GM12891 (cell line): ENCODE measurements at regions not wholly inside any gene's neighbourhood (a gene's known extent, or its start where the extent isn't known, plus 50 kb on each side); places are given as distances from the start of the nearest gene placed in this dataset.

ENCODE experiments used
- PAX5 ChIP-seq: IDR thresholded peaks from 2 replicates; pipeline ENCODE4 v1.6.1; 2011; ENCODE audit warnings: low read length, moderate library complexity, mild to moderate bottlenecking; ENCODE audit not compliant: insufficient read depth, severe bottlenecking
- POLR2A ChIP-seq: IDR thresholded peaks from 2 replicates; pipeline ENCODE4 v1.6.1; 2011; ENCODE audit warnings: low read depth, low read length, control low read depth
- POLR2AphosphoS5 ChIP-seq: IDR thresholded peaks from 2 replicates; pipeline ENCODE4 v1.6.1; 2011; ENCODE audit warnings: low read depth, low read length, control low read depth
- POU2F2 ChIP-seq: IDR thresholded peaks from 2 replicates; pipeline ENCODE4 v1.6.1; 2011; ENCODE audit warnings: low read depth, mild to moderate bottlenecking, control low read depth, low read length, moderate library complexity
- TAF1 ChIP-seq: IDR thresholded peaks from 2 replicates; pipeline ENCODE4 v1.6.1; 2011; ENCODE audit warnings: low read depth, low read length, control low read depth

- TF ChIP-seq POLR2A (no peak), TAF1 (no peak), PAX5 (no peak), POLR2AphosphoS5 (no peak), POU2F2 (no peak)
Observed at GRCh38 chr4:79047316-79047715, 108.1 kb upstream of the PAQR3 start.
